SKM-1 (cell line): ENCODE measurements at regions not wholly inside any gene's neighbourhood (a gene's known extent, or its start where the extent isn't known, plus 50 kb on each side); places are given as distances from the start of the nearest gene placed in this dataset.
"Not testable (repeated sequence)": the region's sequence is repeated elsewhere in the genome, so short reads cannot be mapped to it uniquely, and the experiment has no call there.

Experiments
- DNase-seq: peaks from one replicate; lab custom pipeline; 2025; ENCODE audit not compliant: unreplicated experiment; lab: John Stamatoyannopoulos, UW

DNA sequence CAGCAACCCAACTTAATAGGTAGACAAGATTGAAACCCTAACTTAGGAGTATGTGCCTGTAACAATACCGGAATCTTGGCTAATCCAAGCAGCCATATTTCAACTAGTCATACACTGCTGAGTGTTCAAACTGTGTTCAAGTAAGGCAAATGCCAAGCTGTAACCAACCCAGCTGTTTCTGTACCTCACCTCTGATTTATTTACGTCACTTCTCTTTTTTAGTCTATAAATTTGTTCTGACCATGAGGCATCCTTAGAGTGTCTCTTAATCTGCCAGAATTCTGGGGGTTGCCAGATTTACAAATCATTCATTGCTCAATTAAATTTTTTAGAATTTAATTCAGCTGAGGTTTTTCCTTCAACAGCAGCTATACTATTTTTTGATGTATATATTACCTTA is 723.2 kb downstream of the CDH18 start:
- DNase-seq, result no peak

DNA sequence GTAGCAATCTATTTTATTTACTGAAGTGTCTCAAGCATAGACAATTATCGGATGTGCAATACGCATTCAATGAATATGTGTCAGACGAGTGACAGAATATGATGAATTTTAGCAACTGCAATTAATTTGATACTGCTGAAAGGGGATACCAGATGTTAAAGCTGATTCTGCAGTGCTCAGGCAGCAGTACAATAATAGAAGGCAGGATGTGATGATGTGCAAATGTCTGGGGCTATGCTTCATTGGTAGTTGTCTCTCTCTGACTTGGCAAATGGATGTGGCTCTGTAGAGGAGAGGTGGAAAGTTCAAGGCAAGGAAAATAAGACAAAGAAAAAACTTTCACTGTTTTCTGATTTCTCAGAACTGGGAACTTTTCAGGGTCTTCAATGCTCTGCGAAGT is 721.2 kb downstream of the CDH18 start:
- DNase-seq, result no peak

DNA sequence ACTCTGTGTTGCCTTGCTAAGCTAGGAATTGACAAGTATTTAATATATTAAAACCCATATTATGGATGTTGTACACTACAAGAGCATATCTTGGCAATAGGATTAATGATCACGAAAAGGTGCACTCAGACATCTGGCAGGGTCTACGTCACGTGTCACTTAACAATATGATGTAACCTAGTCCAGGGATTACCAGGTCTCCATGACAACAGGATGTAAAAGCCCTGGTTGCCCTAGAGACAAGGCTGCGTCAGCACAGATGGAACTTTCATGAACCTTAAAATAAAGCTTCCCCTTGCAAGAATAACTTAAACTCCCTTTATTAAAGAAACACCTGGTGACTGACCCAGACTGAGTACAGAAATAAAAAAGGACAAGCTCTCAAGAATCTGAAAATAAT is 717.8 kb downstream of the CDH18 start:
- no peak for DNase-seq

DNA sequence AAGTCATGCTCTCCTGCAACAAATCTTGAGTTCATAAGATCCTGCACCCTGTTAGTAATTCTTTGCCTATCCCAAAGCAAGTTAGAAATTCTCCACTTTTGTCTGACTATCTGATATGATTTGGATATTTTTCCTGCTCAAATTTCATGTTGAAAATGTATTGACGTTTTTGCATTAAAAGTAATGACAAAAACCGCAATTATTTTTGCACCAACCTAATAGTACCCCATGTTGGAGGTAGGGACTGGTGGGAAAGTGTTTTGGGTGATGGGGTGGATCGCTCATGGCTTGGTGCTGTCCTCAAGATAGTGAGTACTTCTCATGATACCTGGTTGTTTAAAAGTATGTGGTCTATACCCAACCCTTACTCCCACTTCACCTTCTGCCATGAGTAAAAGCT is 713.4 kb downstream of the CDH18 start:
- DNase-seq, result no peak

DNA sequence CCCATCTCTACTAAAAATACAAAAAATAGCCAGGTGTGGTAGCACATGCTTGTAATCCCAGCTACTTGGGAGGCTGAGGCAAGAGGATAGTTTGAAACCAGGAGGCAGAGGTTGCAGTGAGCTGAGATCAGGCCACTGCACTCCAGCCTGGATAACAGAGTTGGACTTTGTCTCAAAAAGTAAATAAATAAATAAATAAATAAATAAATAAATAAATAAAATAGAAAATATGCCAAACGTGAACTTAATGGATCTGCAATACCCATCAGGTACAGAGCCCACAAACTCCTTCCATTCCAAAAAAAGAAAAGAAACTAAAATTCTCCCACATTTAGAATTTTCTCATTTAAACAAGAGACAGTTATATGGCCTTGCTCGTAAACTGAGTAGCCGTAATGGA is 702.7 kb downstream of the CDH18 start:
- DNase-seq, result no peak

DNA sequence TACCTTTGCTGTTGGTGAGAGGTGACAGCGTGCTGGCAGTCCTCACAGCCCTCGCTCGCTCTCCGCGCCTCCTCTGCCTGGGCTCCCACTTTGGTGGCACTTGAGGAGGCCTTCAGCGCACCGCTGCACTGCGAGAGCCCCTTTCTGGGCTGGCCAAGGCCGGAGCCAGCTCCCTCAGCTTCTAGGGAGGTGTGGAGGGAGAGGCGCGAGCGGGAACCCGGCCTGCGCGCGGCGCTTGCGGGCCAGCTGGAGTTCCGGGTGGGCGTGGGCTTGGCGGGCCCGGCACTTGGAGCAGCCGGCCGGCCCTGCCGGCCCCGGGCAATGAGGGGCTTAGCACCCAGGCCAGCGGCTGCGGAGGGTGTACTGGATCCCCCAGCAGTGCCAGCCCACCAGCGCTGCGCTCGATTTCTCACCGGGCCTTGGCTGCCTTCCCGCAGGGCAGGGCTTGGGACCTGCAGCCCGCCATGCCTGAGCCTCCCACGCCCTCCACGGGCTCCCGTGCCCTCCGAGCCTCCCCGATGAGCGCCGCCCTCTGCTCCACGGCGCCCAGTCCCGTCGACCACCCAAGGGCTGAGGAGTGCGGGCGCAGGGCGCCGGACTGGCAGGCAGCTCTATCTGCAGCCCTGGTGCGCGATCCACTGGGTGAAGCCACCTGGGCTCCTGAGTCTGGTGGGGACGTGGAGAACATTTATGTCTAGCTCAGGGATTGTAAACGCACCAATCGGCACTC is 700.3 kb downstream of the CDH18 start:
- not testable (repeated sequence) for DNase-seq

DNA sequence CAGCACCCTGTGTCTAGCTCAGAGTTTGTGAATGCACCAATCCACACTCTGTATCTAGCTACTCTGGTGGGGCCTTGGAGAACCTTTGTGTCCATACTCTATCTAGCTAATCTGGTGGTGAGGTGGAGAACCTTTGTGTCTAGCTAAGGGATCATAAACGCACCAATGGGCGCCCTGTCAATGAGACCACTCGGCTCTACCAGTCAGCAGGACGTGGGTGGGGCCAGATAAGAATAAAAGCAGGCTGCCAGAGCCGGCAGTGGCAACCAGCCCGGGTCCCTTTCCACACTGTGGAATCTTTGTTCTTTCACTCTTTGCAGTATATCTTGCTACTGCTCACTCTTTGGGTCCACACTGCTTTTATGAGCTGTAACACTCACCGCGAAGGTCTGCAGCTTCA is 699.7 kb downstream of the CDH18 start:
- not testable (repeated sequence) for DNase-seq

DNA sequence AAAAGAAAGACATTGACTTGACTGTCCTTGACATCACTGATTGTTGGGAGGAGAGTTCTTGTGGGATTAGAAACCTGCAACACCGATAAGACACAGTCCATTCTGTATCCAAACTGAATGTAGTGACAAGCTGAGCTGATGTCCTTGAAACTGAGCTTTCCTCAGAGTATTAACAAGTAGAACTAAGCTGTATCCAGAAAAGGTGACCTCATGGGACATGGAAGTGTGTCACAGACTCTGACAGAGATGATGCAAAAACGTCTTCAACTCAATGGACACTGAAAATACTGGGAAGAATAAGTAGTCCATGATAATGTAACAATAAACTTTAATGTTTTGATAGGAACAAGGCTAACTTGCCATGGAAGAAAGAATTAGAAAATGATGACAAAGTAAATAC is 690.1 kb downstream of the CDH18 start:
- no peak for DNase-seq

DNA sequence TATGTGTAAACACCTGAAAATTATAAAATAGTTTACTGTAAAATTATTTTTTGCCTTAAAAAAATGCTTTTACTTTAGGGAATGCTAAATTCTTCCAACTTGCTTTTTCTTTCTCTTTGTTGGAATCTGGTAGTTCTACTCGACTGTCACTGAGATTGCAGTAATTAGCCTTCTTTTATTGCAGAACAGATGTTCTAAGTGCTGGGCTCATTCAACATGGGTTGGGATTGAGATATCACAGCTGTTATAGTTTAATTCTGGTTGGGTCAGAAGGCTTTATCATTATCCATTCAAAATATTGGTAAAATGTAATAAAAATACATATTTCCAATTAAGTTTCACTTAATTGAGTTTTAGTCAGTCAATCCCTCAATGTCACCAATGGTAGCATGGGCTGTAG is 686.7 kb downstream of the CDH18 start:
- DNase-seq, result no peak

DNA sequence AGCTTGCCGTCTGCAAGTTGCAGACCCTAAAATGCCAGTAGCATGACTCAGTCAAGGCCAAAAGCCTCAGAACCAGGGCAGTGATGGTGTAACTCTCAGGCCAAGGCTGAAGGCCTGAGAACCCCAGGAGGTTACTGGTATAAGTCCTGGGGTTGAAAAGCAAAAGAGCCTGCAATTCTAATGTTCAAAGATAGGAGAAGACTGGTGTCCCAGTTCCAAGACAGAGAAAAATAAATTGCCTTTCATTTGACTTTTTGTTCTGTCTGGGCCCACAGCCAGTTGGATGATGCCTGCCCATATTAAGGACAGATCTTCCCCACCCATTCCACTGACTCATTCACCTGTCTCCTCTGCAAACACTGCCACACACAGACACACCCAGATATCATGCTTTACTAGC is 673.2 kb downstream of the CDH18 start:
- DNase-seq, result no peak

DNA sequence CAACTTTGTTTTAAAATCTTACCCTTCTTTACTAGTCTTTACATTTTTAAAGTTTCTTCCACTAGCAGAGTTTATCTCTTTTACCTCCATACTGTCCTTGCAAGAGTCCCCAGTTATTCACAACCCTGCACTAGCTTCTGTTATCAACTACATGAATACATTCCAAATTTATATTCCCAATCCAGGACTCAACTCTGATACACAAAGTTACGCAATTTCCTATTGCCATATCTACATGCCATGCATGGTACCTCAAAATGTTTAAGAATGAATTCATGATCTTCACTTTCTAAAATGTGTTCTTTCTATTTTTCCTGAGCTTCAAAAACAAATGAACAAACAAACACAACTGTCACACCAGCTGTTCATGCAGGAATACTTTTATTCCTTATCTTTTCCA is 668.7 kb downstream of the CDH18 start:
- no peak for DNase-seq

DNA sequence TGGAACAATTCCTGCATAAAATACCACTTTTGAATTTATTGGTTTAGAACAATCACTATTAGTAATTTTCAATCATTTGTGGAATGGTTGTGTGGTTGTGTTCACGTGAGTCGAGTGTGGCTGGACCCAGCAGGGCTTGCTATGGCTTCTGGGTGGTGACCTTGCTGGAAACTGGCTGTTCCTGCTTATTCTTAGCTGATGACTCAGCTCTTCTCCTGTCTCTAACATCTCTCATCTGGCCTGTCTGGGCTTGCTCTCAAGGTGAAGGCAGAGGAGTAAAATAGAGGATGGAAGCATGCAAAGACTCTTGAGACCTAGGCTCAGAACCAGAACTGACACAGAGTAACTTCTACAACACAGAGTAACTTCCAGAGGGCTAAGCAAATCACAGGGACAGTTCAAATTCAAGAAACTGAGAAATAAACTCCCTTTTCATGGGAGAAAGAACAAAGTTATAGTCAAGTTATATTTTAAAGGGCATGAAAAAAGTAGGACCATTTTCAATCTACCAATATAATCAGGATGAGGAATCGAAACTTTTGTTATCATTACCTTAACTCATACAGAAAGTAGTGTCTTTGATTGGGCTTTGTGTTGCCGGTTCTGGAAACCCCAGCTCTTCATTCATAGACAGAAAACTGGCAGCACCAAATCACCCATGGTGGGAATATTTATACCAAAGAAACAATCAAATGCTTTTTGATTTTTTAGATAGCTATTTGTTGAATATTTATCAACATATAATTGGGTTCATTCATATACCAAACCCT is 665.1 kb downstream of the CDH18 start:
- DNase-seq, result no peak

DNA sequence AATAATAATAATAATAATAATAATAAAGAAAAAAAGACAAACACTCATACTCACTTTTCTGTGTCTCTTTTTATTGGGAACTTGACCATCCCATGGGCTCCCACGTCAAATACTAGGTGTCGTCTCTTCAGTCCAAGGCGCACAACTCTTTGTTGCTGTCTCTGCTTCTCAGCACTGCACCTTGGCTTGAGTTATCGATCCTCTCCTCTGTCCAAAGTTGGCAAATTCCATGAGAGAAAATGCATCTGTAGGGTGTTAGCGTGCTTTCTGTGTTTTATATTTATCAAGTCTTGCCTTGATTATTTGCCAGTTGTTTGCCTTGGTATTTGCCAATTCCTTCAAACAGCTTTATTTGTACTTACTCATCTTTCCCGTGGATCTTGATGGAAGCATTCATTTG is 653.7 kb downstream of the CDH18 start:
- no peak for DNase-seq

DNA sequence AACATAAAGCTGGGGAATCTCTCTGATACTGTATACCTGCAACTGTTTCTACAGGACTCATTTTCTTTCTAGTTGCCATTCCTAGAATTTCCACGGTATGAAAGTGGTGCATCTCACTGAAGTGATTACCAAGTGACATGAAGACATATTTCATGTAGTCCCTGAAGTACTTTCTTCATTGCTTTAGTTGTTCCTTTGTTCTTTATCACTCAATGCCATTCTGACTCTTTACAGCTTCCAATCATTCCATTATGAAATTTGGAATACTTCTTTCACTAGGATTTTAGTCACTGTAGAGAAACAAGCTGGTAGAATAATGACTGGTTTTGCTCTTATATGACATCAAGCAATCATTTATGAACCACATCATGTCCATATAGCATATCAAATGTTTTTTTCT is 645.1 kb downstream of the CDH18 start:
- DNase-seq, result no peak

DNA sequence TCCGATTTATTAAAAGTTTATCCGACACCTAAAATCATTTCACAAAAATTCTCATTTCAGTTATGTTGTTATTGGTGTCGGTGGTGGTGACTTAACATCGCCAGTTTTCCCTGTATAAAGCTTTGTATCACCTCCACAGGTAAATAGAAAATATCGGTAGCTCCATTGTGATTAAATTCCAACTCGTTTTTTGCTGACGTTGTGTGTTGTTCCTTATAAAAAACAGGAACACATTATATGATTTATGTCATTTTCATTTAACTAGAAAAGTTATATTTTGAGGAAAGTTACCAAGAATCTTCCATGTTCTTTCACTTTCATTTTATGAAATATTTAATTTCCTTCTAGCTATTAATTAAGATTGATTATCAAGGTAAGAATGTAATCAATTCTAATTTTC is 635.9 kb downstream of the CDH18 start:
- DNase-seq, result no peak

DNA sequence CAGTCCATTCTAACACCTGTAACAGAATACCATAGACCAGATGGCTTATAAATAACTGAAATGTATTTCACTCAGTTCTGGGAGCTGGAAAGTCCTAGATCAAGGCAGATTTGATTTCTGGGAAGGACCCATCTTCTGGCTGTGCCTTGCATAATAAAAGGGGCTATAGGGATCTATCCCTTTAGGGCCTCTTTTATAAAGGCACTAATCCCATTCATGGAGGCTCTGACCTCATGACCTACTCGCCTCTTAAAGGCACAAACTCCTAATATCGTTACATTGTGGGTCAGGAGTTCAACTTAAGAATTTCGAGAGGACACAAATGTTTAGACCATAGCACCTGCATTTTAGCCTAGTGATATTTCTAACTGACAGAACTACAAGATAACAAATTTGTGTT is 619.0 kb downstream of the CDH18 start:
- no peak for DNase-seq

DNA sequence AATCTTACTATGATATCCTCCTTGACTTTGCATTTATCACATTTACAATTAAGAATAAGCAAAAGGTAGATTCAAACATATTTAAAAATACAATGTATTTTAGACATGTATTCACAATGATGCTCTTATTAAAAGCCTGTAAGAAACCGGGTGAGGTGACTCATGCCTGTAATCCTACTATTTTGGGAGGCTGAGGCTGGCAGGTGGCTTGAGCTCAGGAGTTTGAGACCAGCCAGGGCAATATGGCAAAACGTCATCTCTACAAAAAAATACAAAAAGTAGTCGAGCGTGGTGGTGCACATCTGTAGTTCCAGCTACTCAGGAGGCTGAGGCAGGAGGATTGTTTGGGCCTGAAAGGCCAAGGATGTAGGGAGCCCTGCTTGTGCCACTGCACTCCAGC is 618.4 kb downstream of the CDH18 start:
- DNase-seq, result no peak

DNA sequence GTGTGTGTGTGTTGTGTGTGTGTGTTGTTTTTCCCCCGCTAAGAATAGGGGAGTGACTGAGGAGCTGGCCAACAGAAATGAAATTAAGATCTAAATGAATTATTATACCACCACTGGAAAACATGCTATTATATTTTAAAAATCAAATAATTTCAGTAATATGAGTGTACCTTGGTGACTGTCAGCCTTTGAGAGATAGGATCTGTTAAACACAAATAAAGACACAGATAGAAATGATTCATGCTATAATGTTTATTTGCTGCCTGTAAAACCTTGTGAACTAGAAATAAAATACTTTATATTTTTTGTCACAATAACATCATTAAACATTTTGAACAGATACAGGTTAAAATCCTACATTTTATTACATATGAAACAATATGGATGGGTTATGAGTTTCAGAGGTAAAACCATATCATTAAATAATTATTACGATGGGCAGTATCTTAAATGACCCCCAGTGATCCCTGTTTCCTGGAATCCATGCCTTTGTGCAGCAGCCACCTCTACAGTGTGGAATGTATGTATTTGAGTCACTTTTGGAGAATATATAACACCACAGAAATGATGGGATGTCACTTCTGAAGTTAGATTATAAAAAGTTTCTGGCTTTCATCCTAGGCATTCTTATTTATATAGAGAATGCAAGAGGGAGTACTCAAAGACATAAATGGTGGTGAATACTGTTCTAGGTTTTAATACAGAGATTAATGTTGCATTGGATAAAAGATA is 617.2 kb downstream of the CDH18 start:
- no peak for DNase-seq

DNA sequence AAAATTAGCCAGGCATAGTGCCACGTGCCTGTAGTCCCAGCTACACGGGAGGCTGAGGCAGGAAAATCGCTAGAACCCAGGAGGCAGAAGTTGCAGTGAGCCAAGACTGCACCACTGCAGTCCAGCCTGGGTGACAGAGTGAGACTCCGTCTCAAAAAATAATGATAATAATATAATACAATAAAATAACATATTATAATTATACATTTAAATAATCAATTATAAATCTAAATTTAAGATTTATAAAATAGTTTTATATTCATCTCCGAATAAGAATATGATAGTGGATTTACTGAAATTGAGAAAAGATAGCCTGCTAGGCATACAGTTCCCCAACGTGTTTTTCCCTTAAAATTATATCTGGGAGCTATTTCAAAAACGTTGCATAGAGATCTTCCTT is 599.6 kb downstream of the CDH18 start:
- DNase-seq, result no peak

DNA sequence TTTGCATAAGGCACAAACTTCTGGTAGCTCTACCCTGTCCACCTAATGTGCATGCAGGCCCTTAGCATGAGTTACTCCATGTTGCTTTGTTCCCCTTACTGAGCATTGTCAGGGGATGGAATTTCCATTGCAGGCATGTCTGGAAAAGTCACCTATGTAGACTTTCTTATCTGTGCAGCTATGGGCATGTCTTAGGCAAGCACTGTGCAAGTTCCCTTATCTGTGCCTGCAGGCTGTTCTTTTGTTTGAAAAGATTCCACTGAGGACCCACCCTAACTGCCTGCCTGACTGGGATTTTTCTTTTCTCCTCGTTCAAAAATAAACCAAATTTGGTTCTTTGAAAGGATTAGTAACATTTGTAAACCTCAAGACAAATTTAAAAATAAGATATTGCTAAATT is 587.0 kb downstream of the CDH18 start:
- no peak for DNase-seq

DNA sequence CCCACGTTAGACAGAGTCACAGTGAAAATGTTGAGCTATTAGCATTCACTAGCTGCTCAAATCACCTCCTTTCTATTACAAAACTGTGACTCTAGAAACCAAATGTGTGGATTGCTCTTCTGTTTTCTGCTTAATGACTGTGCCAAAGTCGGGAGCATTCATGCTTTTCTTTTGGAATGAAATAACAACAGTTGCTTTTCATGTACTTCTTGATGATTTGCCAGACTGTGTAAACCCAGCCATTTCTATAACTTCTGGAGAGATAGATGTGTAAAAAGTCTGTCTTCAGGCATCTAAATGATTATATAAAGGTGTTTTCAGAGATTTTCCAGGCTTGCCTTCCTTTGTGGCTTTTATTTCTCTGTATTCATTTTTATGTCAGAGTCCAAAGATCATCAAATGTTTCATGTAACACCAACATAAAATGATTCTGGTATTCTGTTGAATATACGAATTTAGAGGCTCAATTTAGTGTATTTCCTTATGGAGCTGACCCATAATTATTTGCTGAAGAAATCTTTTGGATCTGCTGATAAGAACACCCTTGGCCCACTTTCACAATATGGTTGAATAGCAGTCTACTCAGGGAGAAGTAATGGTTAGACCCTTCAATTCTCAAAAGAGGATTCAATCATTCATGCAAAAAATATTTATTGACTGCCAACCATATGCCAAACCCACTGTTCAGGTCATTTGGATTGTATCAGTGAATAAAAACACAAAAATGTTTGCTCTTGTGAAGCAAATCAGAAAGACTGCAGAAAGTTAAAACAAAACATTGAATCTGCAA is 581.2 kb downstream of the CDH18 start:
- DNase-seq, result no peak
